WI38 (cell line): ENCODE measurements at regions not wholly inside any gene's neighbourhood (a gene's known extent, or its start where the extent isn't known, plus 50 kb on each side); places are given as distances from the start of the nearest gene placed in this dataset.

Experiments used
- H3K4me3 ChIP-seq: 2 replicates; pipeline ENCODE4 v1.5.1; 2011; ENCODE audit warnings: low read depth, mild to moderate bottlenecking, control low read depth, low read length
- TF ChIP-seq, protein P1 (sequence below): IDR thresholded peaks from 2 replicates; pipeline ENCODE4 v1.5.1; 2012; ENCODE audit warnings: low read depth, mild to moderate bottlenecking, control low read depth, low read length

DNA sequence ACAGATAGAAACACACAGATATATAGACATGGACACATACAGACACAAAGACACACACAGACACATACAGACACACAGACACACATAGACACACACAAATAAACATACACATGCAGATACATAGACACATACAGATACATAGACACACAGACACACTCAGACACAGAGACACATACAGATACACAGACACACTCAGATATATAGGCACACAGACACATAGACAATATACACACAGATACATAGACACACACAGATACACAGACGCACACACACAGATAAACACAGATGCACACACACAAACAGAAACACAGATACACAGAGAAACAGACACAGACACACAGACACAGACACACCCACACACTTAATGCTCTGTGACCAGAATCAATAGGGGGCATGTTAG lies 156.8 kb downstream of the IRX2 start:
- TF ChIP-seq, protein P1, sequence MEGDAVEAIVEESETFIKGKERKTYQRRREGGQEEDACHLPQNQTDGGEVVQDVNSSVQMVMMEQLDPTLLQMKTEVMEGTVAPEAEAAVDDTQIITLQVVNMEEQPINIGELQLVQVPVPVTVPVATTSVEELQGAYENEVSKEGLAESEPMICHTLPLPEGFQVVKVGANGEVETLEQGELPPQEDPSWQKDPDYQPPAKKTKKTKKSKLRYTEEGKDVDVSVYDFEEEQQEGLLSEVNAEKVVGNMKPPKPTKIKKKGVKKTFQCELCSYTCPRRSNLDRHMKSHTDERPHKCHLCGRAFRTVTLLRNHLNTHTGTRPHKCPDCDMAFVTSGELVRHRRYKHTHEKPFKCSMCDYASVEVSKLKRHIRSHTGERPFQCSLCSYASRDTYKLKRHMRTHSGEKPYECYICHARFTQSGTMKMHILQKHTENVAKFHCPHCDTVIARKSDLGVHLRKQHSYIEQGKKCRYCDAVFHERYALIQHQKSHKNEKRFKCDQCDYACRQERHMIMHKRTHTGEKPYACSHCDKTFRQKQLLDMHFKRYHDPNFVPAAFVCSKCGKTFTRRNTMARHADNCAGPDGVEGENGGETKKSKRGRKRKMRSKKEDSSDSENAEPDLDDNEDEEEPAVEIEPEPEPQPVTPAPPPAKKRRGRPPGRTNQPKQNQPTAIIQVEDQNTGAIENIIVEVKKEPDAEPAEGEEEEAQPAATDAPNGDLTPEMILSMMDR = no peak
- no peak overlapping the region for H3K4me3 ChIP-seq

DNA sequence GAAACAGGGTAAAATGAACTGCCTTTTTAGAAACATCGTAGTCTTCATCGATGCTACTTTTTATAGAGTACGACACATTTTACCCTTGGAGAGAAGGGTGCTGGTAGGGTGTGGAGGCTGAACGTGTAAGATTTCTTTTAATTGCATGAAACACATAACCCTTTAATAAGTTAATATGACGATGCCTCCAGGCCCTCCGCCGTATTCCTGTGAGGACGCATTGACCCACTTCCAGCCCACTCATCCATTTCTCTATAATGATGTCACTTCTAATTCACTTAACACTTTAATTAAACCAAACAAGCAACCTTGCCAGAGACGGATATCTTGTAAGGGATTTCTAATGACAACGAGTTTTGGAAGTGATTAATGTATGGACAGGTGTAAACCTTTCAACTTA lies 158.7 kb downstream of the IRX2 start:
- H3K4me3 ChIP-seq = no peak overlapping the region
- TF ChIP-seq, protein P1 = no peak

DNA sequence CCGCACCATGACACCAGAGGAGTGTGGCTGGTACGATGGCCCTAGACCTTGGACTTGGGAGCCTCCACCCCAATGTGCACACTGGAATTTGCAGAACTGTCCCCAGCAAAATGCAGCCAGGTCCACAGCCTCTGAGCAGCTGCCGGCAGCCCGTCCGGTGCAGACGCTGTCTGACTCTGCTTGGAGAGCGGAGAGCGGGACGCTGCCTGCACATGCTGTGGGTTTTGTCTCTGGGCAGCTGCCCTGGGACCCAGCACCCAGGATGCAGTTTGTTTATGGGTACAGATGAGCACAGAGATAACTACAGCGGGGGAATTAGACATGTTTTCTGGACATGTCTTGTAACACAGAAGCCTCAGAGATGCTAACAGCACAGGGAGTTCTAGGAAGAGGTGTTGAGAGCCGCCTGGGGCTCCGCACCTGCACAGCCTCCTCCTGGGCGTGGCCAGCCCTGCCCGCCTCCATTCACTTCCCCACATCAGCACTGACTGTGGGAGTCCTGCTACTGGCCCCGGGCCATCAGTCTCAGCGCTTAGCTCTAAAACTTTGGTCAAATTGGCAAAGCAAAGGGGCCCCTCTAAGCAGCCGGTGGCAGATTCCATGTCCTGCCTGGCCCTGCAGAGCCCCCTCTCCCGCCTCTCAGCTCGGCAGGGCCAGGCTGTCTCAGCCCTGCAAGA lies 159.6 kb downstream of the IRX2 start:
- no peak overlapping the region for H3K4me3 ChIP-seq
- TF ChIP-seq, protein P1 = no peak

GRCh38 chr5:2588850-2589501 lies 162.5 kb downstream of the IRX2 start:
- H3K4me3 ChIP-seq = no peak overlapping the region
- TF ChIP-seq, protein P1 = no peak

- TF ChIP-seq, protein P1 = no peak
- H3K4me3 ChIP-seq = no peak overlapping the region
Measured at GRCh38 chr5:2587189-2588031, 164.1 kb downstream of the IRX2 start.

DNA sequence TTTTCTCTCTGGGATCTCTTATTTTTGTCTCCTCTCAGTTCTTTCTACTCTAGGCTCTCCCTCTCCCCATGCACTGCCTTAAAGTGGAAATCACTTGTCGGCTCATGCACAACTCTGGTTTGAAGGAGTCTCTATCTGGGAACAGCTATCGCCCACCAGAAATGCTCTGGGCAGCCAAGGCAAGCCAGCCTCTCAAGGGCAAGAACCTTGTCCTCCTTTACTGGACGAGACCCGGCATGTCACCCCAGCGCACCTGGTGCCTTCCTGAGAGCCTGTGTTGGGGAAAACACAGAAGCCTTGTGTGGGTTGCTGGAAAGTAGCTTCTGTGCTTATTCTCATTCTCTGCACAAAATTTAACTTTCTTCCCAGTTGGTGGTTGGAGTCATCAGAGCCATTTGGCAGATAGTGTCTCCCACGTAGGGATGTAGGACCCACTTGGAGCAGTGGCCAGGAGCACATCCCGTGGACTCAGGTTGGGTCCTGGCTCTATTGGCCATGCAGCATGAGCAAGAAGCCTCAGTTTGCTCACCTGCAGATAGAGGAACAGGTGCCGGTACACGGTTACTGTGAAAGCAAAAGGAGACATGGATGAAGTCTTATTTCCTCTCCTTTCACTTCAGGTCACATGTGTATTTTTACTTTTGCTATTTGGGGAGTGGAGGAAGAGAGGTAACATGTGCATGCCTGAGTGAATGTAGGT lies 165.3 kb downstream of the IRX2 start:
- TF ChIP-seq, protein P1 = no peak
- H3K4me3 ChIP-seq = no peak overlapping the region
